ENCODE measurements at regions not wholly inside any gene's neighbourhood (a gene's known extent, or its start where the extent isn't known, plus 50 kb on each side); places are given as distances from the start of the nearest gene placed in this dataset.

DNA sequence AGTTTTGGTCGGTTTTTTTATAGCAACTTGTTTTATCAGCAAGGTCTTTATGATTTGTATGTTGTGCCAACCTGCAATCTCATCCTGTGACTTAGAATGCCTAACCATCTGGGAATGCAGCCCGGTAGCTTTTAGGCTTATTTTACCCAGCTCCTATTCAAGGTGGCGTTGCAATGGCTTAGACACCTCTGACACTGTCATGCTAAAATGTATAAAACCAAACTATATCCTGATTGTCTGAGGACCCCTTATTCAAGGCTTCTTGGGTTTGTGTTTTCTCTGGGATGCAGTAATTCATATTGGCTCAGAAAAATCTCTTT, 209.0 kb upstream of the ALCAM start:
- DNase-seq: no peak

DNA sequence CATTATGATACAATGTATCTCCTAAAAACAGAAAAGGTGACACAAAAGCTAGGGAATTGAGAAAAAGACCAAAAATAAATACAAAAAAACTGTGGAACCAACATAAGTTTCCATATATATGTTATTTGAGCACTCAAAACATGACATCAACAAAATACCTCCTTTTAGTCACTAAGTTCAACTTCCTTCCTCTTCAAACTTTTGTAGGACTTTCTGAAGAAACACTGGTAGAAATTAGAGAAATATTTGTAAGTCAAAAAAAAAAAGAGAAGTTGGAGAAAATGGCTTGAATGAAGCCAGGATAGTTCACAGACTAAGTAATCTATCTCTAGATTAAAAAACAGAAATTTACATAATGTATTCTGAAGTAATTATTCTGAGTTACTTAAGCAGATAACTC, 208.4 kb upstream of the ALCAM start:
- DNase-seq: no peak

DNA sequence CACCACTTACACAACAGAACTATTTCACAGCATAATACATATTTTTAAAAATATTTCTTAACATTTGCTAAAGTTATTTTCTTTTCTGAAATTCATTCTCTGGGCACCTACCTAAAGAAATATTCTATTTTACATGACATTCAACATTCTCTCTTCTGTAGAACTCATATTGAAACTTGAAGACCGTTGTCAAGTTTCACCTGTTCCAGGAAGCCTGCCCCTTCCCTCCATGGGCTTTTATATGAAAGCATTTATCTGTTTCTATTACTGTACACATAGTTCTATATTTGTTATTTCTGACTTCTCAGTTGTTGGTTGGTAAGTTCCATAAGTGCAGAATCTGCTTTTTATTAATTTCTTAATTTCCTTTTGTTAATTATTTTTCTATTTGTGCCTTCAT, 204.3 kb upstream of the ALCAM start:
- no peak for DNase-seq

DNA sequence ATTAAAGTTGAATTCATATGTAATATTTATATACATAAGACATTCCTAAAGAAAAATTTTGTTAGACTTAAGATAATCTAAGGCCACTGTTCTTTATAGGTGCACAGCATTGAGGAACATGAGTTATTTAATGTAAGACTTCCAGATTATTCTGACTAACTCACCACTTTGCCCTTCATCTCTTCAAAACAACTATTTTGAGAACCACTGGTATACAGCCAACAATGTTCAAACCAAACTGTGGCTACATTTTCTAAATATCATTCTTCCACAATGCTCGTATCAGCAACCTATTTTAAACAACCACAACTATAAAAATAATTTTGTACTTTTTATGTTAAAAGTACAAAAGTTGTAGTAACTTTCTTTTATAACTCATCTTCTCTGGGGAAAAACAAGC, 199.8 kb upstream of the ALCAM start:
- DNase-seq: no peak

DNA sequence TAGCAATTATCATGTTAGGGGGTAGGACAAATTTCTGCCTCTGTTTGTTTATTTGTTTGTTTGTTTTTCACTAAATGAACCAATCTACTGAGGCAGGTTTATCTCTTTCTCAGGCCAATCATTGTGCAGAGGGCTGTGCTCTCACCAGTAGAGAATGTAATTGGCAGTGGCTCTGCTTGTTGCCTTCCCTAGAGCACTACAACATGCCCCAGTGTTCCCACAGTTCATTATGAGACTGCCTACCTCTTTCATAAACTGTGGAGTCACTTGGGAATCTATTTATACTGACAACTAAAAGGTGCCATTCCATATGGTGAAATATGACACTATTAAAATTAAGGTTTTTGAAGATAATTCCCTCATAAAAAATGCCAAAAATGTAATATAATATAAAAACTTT, 196.3 kb upstream of the ALCAM start:
- DNase-seq: no peak

DNA sequence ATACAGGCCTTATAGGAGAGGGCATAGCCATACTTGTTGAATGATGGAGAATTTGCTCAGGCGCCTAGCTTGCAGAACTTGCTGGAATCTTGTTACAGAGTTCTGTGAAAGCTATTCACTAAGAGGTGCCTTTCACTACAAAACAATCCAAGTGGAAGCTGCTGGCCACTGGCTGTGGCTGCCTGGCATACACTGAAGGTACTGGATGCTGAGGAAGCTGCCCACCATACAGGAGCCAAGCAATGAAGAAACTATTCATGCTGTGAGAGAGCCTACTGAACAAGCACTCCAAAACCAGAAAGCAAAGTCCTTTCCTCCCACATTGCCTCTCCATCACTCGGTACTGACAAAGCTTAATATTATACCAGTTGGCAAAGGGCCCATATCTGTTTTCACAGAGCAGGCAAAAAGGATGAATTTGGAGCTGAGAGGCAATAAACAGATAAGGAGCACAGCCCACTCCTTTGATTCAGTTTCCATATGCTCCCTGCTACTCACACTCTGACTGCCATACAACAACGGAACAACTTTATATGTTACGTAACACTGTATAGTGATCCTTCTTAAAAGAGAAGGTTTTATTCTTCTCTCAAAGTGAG, 192.6 kb upstream of the ALCAM start:
- peak in 33 of 56 donors; percentile 1 to 66 (median 10) for DNase-seq

DNA sequence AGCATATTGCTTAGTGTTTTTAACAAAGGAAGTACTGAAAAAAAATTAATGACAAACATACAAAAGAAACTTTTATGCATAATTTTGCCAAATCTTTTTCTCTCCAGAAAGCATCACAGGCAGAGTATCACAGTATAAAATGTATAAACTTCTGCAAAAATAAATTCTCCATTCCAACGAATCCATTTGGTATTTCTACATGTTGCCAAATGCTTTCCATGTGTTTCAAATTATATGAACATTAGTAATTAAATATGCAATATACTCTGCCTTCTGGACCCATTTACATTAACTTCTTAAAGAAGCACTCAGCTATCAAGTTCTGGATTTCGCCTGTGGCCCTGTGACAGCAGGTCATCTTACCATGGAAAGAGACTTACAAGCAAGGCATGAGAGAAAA, 189.1 kb upstream of the ALCAM start:
- DNase-seq: no peak

DNA sequence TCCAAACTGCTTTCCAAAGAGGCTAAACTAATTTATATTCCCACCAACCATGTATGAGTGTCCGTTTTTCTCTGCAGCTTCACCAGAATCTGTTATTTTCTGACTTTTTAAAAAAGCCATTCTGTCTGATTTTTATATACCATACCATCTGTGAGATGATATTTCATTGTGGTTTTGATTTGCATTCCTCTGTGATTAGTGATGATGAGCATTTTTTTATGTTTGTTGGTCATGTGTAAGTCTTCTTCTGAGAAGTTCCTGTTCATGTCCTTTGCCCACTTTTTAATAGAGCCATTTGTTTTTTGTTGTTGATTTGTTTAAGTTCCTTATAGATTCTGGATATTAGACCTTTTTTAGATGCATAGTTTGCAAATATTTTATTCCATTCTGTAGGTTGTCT, 179.4 kb upstream of the ALCAM start:
- no peak for DNase-seq

DNA sequence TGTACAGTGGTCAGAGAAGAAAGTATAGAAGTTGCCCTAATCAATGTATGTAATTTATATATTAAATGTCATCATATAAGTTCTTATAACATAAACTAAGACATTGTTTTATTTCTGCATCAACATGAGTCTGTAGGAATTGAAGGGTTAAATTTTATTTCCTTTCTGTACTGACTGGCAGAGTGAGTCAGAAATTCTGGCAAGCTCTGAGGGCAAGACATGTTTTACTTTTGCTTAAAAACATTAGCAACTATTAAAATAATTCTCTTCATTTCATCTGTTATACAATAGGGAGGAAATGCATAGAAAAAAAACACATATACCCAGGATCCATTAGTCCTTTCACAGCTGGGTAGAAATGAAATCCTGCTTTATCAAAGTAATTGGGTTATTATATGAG, 171.4 kb upstream of the ALCAM start:
- DNase-seq: no peak

DNA sequence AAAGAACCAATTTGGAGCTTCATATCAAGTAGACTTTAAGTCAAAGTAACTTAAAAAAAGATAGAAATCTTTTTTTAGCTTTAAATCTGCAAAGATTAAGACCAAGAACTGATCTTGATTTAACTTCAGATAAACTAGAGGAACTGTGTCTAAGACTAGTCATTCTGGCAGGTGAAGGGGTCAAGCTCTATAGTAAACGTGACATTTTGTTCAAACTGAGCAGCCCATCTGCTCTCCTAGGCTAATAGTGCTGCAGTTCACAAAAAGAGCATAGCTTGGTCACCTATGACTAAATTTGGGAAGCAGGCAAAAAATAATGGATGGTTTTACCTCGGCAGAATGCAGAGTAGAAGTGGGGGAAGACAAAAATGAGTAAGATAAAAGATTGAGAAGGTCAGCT, 168.8 kb upstream of the ALCAM start:
- DNase-seq: no peak

DNA sequence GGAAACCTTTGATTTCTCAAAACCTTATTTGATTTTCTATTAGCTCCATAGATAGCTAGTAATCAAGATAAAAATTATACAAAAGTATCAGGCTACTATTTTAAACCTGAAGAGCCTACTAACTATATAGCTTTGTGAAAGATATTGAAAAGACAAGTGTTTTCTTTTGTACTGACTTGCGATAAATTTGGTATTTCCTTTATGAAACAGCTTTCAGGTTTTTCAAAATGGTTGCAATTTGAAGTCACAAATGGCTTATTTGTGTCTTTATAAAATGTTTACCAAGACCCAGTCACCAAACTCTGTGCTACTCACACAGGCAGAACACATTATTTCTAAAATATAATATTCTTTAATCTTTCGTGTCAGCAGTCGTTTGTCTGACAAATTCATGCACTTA, 167.5 kb upstream of the ALCAM start:
- no peak for DNase-seq

DNA sequence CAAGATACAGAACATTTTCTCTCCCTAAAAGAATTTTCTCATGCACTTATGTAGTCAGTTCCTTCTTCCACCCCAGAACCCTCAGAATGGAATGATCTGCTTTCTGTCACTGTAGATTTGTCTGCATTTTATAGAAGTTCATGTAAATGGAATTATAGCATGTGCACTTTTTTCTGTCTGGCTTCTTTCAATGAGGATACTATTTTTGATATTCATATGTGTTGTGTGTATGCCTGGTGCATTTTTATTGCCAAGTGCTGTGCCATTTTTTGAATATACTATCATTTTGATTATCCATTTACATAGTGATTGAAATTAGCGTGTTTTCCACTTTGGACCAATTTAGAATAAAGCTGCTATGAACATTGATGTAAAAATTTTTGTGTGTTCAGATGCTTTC, 156.6 kb upstream of the ALCAM start:
- no peak for DNase-seq

DNA sequence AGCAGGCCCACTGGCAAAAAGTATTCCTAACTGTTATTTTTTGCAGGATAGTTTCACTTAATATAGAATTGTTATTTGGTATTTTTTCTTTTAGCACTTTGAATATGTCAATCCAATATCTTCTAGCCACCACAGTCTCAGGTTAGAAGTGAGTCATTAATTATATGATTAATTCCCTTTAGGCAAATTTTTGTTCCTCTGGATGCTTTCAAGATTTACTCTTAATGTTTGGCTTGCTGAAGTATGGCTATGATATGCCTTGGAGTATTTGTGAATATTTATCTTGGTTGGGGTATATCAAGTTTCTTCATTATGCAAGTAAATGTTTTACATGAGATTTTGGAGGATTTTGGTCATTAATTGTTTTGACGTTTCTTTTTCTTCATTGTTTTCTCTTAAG, 152.1 kb upstream of the ALCAM start:
- DNase-seq: no peak

DNA sequence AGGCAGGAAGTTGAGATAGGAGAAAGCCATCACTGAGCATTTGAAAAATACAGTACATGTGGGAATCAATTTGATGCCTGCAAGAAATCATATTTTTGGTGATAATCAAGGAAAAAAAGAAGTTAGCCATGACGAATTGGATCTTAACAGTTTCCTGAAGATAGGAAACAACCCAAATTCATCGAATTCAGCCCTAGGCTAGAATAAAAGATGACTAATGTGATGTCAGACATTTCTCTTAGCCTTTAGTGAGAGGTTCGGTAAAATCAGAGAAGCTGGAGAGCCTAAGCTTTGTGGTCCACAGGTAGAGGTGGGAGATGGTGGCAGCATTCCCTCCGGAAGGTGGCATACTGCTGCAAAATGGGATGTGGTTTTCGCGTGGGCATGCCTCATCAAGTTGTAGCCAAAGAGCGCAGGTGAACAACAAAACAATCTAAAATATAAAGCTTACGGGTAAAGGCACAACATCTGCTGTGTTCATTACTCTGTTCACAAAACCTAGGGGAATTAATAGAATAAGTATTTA, 144.1 kb upstream of the ALCAM start:
- no peak for DNase-seq

DNA sequence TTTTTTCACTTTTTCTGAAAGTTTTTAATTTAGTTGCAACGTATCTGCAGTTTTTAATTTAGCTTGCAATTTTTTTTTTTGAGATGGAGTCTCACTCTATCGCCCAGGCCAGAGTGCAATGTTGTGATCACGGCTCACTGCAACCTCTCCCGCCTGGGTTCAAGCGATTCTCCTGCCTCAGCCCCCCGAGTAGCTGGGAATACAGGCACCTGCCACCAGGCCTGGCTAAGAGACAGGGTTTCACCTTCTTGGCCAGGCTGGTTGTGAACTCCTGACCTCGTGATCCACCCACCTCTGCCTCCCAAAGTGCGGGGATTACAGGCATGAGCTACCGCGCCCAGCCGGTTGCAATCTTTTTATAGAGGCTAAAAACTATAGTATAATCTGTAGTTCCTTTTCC, 142.9 kb upstream of the ALCAM start:
- DNase-seq: no peak

DNA sequence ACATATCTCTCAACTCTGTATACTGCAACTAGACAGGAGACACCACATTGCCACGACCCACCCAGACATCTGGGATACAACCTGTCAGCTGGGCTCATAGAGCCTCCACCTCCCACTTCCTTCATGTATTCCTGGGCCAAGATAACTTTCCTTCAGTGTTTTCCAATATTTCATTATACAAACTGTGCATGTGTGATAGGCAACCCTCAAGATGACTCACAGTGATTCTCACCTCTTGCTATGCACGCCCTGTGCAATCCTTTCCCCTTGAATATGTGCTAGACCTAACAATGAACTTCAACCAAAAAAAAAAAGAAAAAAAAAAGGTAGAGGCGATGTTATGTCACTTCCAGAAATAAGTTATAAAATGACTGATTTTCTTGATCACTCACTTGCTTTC, 138.0 kb upstream of the ALCAM start:
- no peak for DNase-seq

DNA sequence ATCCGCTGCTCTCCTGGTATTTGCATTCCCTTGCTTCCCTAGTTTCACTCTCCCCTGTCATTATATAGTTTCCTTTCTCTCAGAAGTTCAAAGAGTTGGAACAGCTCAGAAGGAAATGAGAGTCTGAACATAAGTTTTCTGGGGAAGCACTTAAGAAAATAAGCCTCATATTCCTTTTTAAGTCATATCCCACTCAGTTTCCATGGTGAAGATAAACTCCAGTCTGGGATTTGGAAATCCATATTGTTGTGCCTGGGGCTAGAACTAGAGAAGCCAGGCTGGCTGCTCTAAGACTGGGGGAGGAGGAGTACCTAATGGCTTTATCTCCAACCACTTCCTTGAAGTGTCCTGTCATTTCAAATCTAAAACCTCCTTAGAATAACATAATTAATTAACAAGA, 134.2 kb upstream of the ALCAM start:
- no peak for DNase-seq

DNA sequence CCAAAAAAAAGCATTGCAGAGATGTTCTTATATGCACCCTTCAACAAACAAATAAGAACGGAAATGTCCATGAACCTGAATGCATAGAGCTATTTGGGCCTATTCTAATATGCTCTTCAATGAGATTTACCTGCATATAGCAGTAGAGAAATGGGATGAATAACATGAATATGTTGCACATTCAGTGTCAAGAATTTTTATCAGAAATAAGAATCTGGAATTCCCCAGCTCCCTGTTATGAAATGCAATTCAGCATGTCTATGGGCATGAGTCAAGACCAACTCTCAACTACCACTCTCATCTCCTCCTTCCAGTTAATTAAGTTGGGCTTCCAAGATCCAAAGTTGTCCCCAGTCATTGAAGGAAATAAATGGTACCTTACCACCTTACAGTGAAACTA, 133.7 kb upstream of the ALCAM start:
- DNase-seq: no peak

DNA sequence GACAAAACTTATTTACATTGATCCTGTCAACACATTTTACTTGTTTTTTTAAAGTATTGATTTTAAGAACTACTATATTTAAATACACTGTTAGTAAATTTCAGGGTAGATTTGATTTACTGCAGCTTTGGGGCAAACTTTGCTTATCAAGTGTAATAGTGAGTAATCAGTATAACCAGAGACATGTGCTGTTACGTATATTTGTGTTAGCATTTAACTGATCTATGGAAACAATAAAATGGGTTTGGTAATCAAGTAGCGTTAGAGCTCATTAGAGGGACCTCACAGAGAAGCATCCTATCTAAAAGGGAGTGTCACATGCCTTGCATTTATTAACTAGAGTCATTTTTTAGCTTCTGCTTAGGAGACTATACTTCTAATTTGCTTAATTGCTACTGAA, 131.5 kb upstream of the ALCAM start:
- no peak for DNase-seq

DNA sequence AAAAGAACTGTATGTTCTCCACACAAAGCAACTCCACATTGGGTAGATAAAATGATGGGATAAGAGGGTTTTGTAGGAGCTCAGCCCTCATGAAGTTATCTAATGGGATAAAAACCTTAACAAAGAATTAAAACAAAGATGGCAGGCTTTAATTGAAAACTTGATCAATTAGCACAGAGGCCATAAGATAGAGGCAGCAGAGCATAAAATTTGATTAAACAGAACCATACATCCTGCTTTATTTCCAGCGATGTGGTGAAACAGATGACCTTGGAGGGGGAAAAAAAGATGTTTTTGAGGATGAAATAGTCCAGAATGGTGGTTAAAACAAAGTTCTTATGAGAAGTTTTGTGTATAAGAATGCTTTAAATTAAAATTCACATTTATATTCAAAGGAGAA, 130.9 kb upstream of the ALCAM start:
- DNase-seq: no peak

DNA sequence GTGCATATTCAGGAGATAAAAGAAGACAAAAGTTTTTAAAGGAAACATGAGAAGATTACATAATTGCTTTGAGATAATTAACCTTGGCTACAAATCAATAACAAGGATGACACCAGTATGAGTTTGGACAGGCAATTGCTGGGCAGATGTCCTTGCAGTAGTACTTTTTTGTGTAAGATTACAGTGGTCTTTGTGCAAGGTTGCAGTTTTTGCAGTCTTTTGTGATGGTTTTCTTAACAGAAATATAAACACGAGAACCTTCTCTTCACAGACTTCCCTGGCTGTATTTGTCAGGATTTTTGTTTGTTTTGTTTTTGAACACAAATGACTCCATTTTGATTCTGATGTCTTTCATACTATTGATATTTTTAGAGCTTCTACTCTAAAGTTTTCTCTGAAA, 128.3 kb upstream of the ALCAM start:
- DNase-seq: no peak

DNA sequence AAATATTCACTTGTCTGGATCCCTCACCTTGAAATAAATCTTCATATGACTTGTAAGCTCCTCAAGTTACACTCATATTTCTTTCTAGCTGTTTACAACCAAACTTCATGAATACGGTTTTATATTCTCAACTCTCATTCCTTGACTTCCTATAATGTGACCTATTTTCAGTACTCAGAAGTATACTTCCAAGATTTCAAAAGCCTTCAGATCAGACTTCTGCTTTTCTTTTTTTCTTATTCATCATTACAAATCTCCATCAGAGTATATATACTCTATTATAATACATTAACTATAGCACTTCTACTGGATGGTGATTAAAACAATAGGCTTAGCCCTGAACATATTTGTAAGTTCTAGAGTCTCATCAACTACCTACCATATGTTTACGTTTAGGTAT, 123.6 kb upstream of the ALCAM start:
- no peak for DNase-seq

DNA sequence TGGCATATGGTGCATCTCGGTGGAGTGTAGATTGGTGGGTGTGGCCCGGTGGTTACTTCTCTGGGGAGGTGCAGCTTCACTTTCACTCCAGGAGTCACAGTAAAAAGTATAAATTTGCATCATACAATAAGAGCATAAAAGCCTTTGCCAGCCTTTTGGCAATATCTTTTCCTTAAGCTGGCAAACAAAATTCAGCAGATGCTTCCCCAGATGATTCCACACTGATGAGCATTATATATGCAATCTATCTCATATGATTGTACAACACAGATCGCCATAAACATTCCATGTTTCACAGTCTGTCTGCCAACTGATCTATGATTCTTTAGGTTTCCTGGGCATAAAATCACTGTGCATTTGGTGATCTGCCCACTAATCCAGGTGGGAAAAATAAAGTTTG, 120.2 kb upstream of the ALCAM start:
- no peak for DNase-seq

DNA sequence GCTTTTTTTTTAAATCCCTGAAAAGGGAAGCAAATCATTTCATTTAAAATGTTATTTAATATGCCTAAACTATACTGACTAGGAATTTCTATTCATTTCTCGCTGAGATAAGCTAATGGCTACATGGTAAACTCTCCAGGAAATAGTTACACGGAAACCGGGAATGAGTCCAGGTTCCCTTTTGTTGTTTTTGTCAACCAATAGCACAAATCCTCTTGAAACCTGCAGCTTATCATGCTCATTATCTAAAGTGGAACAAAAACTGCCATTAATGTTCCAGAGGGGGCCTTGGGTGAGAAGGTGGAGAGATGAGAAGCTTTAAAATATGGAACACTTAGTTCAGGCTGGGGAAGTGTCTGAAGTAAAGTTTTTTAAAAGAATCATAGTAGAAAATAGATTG, 113.5 kb upstream of the ALCAM start:
- no peak for DNase-seq

DNA sequence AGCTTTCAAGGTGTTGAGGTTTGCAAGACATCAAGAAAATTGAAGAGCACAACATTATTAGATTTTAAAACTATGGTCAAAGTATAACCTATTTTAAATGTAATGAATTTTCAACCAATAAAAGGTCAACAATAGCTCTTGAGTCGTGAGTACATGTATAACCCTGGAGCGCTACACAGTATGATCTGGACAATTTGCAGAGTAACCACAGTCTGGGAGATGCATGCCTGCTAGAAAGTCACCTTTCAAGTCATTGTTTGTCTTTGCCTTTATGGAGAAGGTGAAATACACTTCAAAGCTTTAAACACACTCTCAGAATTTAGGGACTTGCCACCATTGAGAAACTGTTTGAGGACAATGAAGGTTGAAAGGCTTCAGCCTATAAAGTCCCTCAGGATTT, 112.6 kb upstream of the ALCAM start:
- no peak for DNase-seq

Data from amygdala (tissue), 56 donors.